Suprapubic skin (tissue), 4 donors: ENCODE measurements at regions not wholly inside any gene's neighbourhood (a gene's known extent, or its start where the extent isn't known, plus 50 kb on each side); places are given as distances from the start of the nearest gene placed in this dataset.

Source experiments
- DNase-seq, 2 donors: peaks; one replicate each; pipeline ENCODE4 v3.0.0-alpha.2; 2019; ENCODE audit warnings: low spot score in 2 of 2
- H3K27ac ChIP-seq: fragments of 200-600 bp; sonication (generic); one replicate; pipeline ENCODE4 v1.5.1; 2019
- H3K27me3 ChIP-seq: fragments of 200-600 bp; sonication (generic); one replicate; pipeline ENCODE4 v1.5.1; 2019
- H3K36me3 ChIP-seq: fragments of 200-600 bp; sonication (generic); one replicate; pipeline ENCODE4 v1.5.1; 2019
- H3K4me1 ChIP-seq: fragments of 200-600 bp; sonication (generic); one replicate; pipeline ENCODE4 v1.5.1; 2019
- H3K4me3 ChIP-seq: fragments of 200-600 bp; sonication (generic); one replicate; pipeline ENCODE4 v1.5.1; 2019; ENCODE audit warnings: mild to moderate bottlenecking
- H3K9me3 ChIP-seq: fragments of 200-600 bp; sonication (generic); one replicate; pipeline ENCODE4 v1.5.1; 2019
- EP300 ChIP-seq: sonication (generic); formaldehyde crosslinking; IDR thresholded peaks from one replicate; pipeline ENCODE4 v1.6.1; 2017; ENCODE audit warnings: antibody characterized with exemption
- POLR2A ChIP-seq, 2 donors: fragments of 450-650 bp; IDR thresholded peaks; one replicate each; pipeline ENCODE4 v1.6.1; 2017; ENCODE audit warnings: antibody characterized with exemption in 2 of 2, mild to moderate bottlenecking in 2 of 2, moderate library complexity in 2 of 2
- POLR2AphosphoS5 ChIP-seq, 3 donors: sonication (generic); formaldehyde crosslinking; IDR thresholded peaks; one replicate each; pipeline ENCODE4 v1.6.1; 2017; ENCODE audit warnings: antibody characterized with exemption in 3 of 3
- WGBS: methylation state at CpG from one replicate; pipeline ENCODE4 v1.1.5; 2018; 5-methylcytosine and 5-hydroxymethylcytosine counted together
- TF ChIP-seq, protein P1 (sequence below), 2 donors: fragments of 200-600 bp in 1 of 2; fragments of 450-650 bp in 1 of 2; sonication (generic) in 1 of 2; IDR thresholded peaks; one replicate each; pipeline ENCODE4 v1.5.1; 2016 to 2019; ENCODE audit warnings: antibody characterized with exemption in 2 of 2, mild to moderate bottlenecking in 1 of 2, moderate library complexity in 1 of 2

DNA sequence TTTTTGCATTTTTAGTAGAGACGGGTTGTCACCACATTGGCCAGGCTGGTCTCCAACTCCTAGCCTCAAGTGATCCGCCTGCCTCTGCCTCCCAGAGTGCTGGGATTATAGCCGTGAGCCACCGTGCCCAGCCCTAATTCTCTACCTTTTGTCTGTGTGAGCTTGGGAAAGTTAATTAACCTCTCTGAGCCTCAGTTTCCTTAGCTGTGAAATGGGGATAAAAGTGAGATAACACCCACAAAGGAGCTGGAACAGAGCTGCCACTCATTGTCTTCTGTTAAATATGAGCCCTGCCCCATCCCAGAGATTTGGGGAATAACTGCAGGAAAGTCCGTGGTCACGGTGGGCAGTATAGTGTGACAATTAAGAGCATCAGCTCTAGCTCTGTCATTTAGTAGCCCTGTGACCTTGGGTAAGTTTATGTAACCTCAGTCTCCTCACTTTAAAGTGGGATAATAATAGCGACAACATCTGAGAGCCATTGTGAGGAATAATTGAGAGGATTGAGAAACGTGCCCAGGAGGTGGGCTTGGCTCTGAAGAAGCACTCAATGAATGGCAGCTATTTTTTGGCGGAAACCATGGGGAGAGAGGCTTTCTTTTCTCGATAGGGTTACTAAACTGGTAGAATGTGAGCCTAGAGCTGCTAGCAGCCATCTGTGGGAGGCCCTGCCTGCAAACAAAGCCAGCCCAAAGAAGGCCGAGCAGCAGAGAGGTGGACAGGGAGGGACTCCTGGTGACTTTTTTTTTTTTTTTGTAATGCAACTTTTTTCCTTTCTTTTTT is 60.8 kb upstream of the MED13L start:
- Histone ChIP-seq H3K27ac (no peak overlapping the region), H3K4me1 (peaks cover 3% of the 10 kb centered on the region), H3K4me3 (no peak overlapping the region), H3K9me3 (no peaks in the 10 kb centered on the region), H3K27me3 (no peaks in the 10 kb centered on the region), H3K36me3 (no peaks in the 10 kb centered on the region)
- TF ChIP-seq EP300, result no peak
- TF ChIP-seq, protein P1, sequence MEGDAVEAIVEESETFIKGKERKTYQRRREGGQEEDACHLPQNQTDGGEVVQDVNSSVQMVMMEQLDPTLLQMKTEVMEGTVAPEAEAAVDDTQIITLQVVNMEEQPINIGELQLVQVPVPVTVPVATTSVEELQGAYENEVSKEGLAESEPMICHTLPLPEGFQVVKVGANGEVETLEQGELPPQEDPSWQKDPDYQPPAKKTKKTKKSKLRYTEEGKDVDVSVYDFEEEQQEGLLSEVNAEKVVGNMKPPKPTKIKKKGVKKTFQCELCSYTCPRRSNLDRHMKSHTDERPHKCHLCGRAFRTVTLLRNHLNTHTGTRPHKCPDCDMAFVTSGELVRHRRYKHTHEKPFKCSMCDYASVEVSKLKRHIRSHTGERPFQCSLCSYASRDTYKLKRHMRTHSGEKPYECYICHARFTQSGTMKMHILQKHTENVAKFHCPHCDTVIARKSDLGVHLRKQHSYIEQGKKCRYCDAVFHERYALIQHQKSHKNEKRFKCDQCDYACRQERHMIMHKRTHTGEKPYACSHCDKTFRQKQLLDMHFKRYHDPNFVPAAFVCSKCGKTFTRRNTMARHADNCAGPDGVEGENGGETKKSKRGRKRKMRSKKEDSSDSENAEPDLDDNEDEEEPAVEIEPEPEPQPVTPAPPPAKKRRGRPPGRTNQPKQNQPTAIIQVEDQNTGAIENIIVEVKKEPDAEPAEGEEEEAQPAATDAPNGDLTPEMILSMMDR (IDR thresholded peaks at IDR 0.05), result no peak
- no peak for TF ChIP-seq POLR2AphosphoS5 (IDR thresholded peaks at IDR 0.05)
- TF ChIP-seq POLR2A (IDR thresholded peaks at IDR 0.05), result no peak
- DNase-seq, result no peak
- WGBS, result 76% methylated on average over 11 of the region's 11 CpGs

DNA sequence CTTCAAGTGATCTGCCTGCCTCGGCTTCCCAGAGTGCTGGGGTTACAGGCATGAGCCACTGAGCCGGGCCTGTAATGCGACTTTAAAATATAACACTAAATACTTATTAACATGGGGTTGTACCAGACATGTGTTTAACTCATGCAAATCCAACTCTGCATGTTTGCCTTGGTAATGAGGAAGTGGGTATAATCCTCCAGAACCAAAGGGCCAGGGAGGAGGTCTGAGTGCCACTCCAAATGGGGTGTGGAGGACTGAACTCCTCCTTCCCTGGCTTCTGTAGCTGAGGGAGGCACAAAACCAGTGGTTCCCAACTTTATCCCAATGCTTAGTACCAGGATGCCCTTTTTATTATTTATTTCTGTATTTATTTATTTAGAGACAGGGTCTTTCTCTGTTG is 61.6 kb upstream of the MED13L start:
- DNase-seq, result no peak
- Histone ChIP-seq H3K4me1 (no peaks in the 10 kb centered on the region), H3K27ac (no peak overlapping the region), H3K27me3 (no peaks in the 10 kb centered on the region), H3K4me3 (no peak overlapping the region), H3K9me3 (no peaks in the 10 kb centered on the region), H3K36me3 (no peaks in the 10 kb centered on the region)
- 90% methylated on average over 3 of the region's 3 CpGs for WGBS
- TF ChIP-seq POLR2A (IDR thresholded peaks at IDR 0.05) (no peak), POLR2AphosphoS5 (IDR thresholded peaks at IDR 0.05) (no peak), EP300 (no peak)
- TF ChIP-seq, protein P1 (IDR thresholded peaks at IDR 0.05), result no peak

DNA sequence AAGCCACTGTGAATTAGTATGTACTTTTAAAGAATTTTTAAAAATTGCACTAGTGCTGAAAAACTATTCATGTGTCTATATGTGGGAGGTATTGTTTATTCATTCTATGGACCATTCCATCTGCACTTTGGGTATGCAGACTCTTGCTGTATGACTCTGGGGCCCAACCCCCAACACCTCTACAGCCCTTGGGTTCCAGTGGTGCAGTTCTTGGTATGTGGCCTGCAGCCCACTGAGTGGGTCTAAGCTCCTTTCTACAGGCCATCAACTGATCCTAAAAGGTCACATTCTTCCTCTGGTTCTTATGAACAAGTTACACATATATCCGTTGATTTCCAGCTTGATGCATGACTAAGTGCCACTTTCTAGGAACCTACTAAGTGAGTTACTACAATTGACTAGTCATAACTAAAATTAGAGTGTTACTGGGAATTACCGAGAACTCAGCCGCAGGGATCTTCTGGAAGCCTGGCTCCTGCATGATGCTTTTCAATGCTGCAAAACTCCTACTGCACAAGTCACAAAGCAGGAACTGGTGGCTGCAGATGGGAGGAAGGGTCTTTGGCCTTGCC is 62.4 kb upstream of the MED13L start:
- H3K27me3 ChIP-seq, result no peaks in the 10 kb centered on the region
- no peaks in the 10 kb centered on the region for H3K4me1 ChIP-seq
- H3K4me3 ChIP-seq, result no peak overlapping the region
- WGBS, result 87% methylated on average over 3 of the region's 3 CpGs
- DNase-seq, result no peak
- no peak overlapping the region for H3K27ac ChIP-seq
- no peaks in the 10 kb centered on the region for H3K9me3 ChIP-seq
- TF ChIP-seq, protein P1 (IDR thresholded peaks at IDR 0.05), result no peak
- H3K36me3 ChIP-seq, result no peaks in the 10 kb centered on the region

DNA sequence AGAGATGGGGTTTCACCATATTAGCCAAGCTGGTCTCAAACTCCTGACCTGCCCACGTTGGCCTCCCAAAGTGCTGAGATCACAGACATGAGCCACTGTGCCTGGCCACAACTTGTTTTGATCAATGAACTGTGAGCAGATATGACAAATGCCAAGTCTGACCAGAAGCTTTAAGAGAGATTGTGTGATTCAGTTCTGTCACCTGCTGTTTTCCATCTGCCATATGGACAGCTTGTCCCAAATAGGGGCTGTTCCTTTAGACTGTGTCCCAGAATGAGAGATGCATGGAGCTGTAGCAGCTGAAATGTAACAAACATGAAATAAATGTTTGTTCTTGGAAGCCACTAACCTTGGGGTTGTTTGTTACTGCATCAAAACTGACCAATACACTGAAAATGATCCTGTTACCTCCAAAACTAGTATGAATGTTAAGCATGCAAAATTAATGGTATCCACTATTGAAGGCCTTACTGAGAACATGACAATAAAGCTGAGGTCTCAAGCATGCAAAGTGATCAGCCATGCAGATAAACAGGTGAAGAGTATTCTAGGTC is 65.9 kb upstream of the MED13L start:
- TF ChIP-seq EP300 (no peak), POLR2AphosphoS5 (IDR thresholded peaks at IDR 0.05) (no peak), POLR2A (IDR thresholded peaks at IDR 0.05) (no peak)
- TF ChIP-seq, protein P1 (IDR thresholded peaks at IDR 0.05), result no peak
- Histone ChIP-seq H3K36me3 (no peaks in the 10 kb centered on the region), H3K9me3 (no peaks in the 10 kb centered on the region), H3K27ac (no peak overlapping the region), H3K27me3 (no peaks in the 10 kb centered on the region), H3K4me1 (peaks cover 9% of the 10 kb centered on the region), H3K4me3 (no peak overlapping the region)
- DNase-seq, result no peak
- WGBS, result 100% methylated on average over 1 of the region's 1 CpG

DNA sequence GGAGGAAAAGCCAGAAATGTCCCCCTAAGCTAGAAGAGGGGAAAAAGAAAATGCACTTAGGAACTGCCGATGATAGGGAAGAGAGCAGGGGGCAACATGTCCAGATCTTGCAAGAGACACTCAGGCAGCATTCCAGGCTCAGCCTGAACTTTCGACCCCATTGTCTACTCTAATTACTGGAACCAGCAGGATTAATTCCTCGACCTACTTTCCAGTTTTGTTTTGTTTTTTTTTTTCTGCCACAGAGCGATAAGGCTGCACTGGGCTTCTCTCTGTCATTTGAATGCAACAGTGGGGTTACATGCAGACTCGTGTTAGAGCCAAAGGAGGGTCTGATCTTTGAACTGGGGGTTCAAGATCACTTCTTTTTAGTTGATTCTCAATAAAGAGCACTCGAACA is 68.7 kb upstream of the MED13L start:
- Histone ChIP-seq H3K4me3 (no peak overlapping the region), H3K27me3 (no peaks in the 10 kb centered on the region), H3K9me3 (no peaks in the 10 kb centered on the region), H3K36me3 (no peaks in the 10 kb centered on the region), H3K27ac (no peak overlapping the region), H3K4me1 (peaks cover 9% of the 10 kb centered on the region)
- no peak for DNase-seq
- no peak for TF ChIP-seq POLR2A (IDR thresholded peaks at IDR 0.05)
- TF ChIP-seq POLR2AphosphoS5 (IDR thresholded peaks at IDR 0.05), result no peak
- no peak for TF ChIP-seq EP300
- TF ChIP-seq, protein P1 (IDR thresholded peaks at IDR 0.05), result no peak
- WGBS, result 47% methylated on average over 6 of the region's 6 CpGs
